HCT116 (cell line): ENCODE measurements at regions not wholly inside any gene's neighbourhood (a gene's known extent, or its start where the extent isn't known, plus 50 kb on each side); places are given as distances from the start of the nearest gene placed in this dataset.

ENCODE experiments used
- CBX3 ChIP-seq: IDR thresholded peaks from 2 replicates; pipeline ENCODE4 v1.6.1; 2012; ENCODE audit warnings: low read depth
- CTCF ChIP-seq, 3 experiments: fragments of 200-600 bp in 1 of 3; sonication (generic) in 1 of 3; IDR thresholded peaks in 2 of 3; conservative IDR thresholded peaks in 1 of 3; 2 replicates each; pipeline ENCODE4 v1.5.1; 2012 to 2017; ENCODE audit warnings: low read depth in 2 of 3, low read length in 2 of 3, antibody characterized with exemption in 1 of 3, borderline replicate concordance in 1 of 3, control low read depth in 1 of 3, mild to moderate bottlenecking in 1 of 3, mixed read lengths in 1 of 3, mixed run types in 1 of 3, moderate library complexity in 1 of 3; ENCODE audit not compliant: insufficient read depth in 1 of 3
- EGR1 ChIP-seq: IDR thresholded peaks from 2 replicates; pipeline ENCODE4 v1.6.1; 2012; ENCODE audit warnings: low read depth
- EZH2 ChIP-seq: fragments of 200-600 bp; sonication (generic); IDR thresholded peaks from 2 replicates; pipeline ENCODE4 v1.6.1; 2017; ENCODE audit warnings: antibody characterized with exemption, mixed run types
- MAX ChIP-seq: IDR thresholded peaks from 2 replicates; pipeline ENCODE4 v1.6.1; 2012
- POLR2A ChIP-seq: IDR thresholded peaks from 2 replicates; pipeline ENCODE4 v1.7.0; 2011; ENCODE audit warnings: borderline replicate concordance; ENCODE audit not compliant: insufficient read depth, insufficient read length; ENCODE audit errors: extremely low read depth
- POLR2AphosphoS5 ChIP-seq: IDR thresholded peaks from 2 replicates; pipeline ENCODE4 v1.6.1; 2011; ENCODE audit warnings: mild to moderate bottlenecking, low read depth, low read length, moderate library complexity
- REST ChIP-seq: IDR thresholded peaks from 2 replicates; pipeline ENCODE4 v1.6.1; 2012; ENCODE audit warnings: low read depth
- SIN3A ChIP-seq: IDR thresholded peaks from 2 replicates; pipeline ENCODE4 v1.6.1; 2012; ENCODE audit warnings: low read depth

- TF ChIP-seq EZH2: no peak
- TF ChIP-seq CBX3: no peak
- no peak for TF ChIP-seq CTCF (IDR thresholded peaks at IDR 0.05 in 2 of 3, conservative IDR thresholded peaks at IDR 0.05 in 1 of 3; ENCODE audit: borderline replicate concordance in 1 of 3, insufficient read depth in 1 of 3, low read depth in 2 of 3, low read length in 2 of 3)
- TF ChIP-seq EGR1: no peak
- TF ChIP-seq REST: no peak
- no peak for TF ChIP-seq SIN3A
- TF ChIP-seq POLR2A: no peak
- TF ChIP-seq POLR2AphosphoS5: no peak
- TF ChIP-seq MAX: no peak
Measured at GRCh38 chr4:126361287-126361686, 1046.5 kb downstream of the FAT4 start.
